DND-41 (cell line): ENCODE measurements at regions not wholly inside any gene's neighbourhood (a gene's known extent, or its start where the extent isn't known, plus 50 kb on each side); places are given as distances from the start of the nearest gene placed in this dataset.

Source experiments
- ATAC-seq: fragments of 200-7000 bp; cut with Tn5 transposase; 3 replicates; pipeline ENCODE4 v1.9.1; 2021; ENCODE audit warnings: low read depth; ENCODE audit not compliant: insufficient read depth
- DNase-seq: peaks from one replicate; pipeline ENCODE4 v3.0.0-alpha.2; 2020
- H2AFZ ChIP-seq: 2 replicates; pipeline ENCODE4 v1.6.0; 2012; ENCODE audit warnings: low read depth, low read length
- H3K27ac ChIP-seq: 2 replicates; pipeline ENCODE4 v1.5.1; 2012; ENCODE audit warnings: low read length, inconsistent platforms
- H3K27me3 ChIP-seq: fragments of 200-600 bp; sonication (generic); 2 replicates; pipeline ENCODE4 v1.6.0; 2012; ENCODE audit warnings: low read length, mild to moderate bottlenecking, inconsistent platforms; ENCODE audit not compliant: insufficient read depth, poor library complexity
- H3K36me3 ChIP-seq: 2 replicates; pipeline ENCODE4 v1.5.1; 2012; ENCODE audit warnings: low read length, inconsistent platforms; ENCODE audit not compliant: insufficient read depth
- H3K4me1 ChIP-seq: 2 replicates; pipeline ENCODE4 v1.5.1; 2012; ENCODE audit warnings: mild to moderate bottlenecking, low read length; ENCODE audit not compliant: insufficient read depth
- H3K4me2 ChIP-seq: 2 replicates; pipeline ENCODE4 v1.6.0; 2012; ENCODE audit warnings: mild to moderate bottlenecking, moderate library complexity, low read length, inconsistent platforms; ENCODE audit not compliant: insufficient read depth
- H3K4me3 ChIP-seq, 2 experiments: fragments of 200-600 bp in 1 of 2; shearing (Covaris generic) in 1 of 2; 2 replicates each; pipeline ENCODE4 v1.5.1; 2012 to 2016; ENCODE audit warnings: inconsistent platforms in 2 of 2, low read length in 2 of 2, mild to moderate bottlenecking in 2 of 2, low read depth in 1 of 2, moderate library complexity in 1 of 2
- H3K79me2 ChIP-seq: 2 replicates; pipeline ENCODE4 v1.6.0; 2012; ENCODE audit warnings: low read length, inconsistent platforms; ENCODE audit not compliant: insufficient read depth
- H3K9ac ChIP-seq: 2 replicates; pipeline ENCODE4 v1.6.0; 2012; ENCODE audit warnings: low read depth, mild to moderate bottlenecking, inconsistent platforms, low read length, moderate library complexity
- H3K9me3 ChIP-seq: 2 replicates; pipeline ENCODE4 v1.5.1; 2012; ENCODE audit warnings: low read length, moderate library complexity, mild to moderate bottlenecking, inconsistent platforms; ENCODE audit not compliant: insufficient read depth, severe bottlenecking
- H4K20me1 ChIP-seq: 2 replicates; pipeline ENCODE4 v1.6.0; 2012; ENCODE audit warnings: low read length; ENCODE audit not compliant: insufficient read depth
- EZH2 ChIP-seq: IDR thresholded peaks from 3 replicates; pipeline ENCODE4 v1.6.1; 2012; ENCODE audit warnings: borderline replicate concordance, low read depth, mild to moderate bottlenecking, moderate library complexity, low read length, inconsistent platforms; ENCODE audit not compliant: severe bottlenecking
- TF ChIP-seq, protein P1 (sequence below): IDR thresholded peaks from 2 replicates; pipeline ENCODE4 v1.5.1; 2012; ENCODE audit warnings: borderline replicate concordance, low read length, moderate library complexity, mild to moderate bottlenecking; ENCODE audit not compliant: poor library complexity, severe bottlenecking; ENCODE audit errors: extremely low read depth

DNA sequence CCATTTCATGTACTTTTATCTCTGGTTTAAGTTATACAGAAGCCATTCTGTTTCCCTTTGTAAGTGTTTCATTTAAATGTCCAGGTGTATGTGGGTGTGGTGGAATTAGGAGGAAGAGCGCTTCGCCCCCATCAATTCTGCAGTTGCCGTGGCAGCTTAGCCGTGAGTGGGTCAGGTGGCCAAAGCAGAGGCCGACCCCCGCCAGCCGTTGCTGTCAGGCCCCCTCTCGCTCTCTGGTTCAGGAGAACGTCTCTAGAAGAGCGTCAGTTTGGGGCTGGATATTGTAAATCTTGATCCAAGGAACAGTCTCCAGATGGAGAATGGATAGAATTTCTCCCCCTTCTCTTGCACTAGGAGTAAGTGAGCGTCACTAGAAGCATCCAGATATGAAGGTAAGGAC lies 367.4 kb downstream of the FOXA2 start:
- no peaks in the 10 kb centered on the region for H3K4me1 ChIP-seq
- no peak overlapping the region for H2AFZ ChIP-seq
- no peak for ATAC-seq
- no peaks in the 10 kb centered on the region for H4K20me1 ChIP-seq
- H3K4me2 ChIP-seq = no peak overlapping the region
- no peak overlapping the region for H3K9ac ChIP-seq
- no peaks in the 10 kb centered on the region for H3K36me3 ChIP-seq
- DNase-seq = no peak
- H3K9me3 ChIP-seq = no peaks in the 10 kb centered on the region
- no peak overlapping the region for H3K4me3 ChIP-seq
- peaks cover 19% of the 10 kb centered on the region for H3K27me3 ChIP-seq
- H3K27ac ChIP-seq = no peak overlapping the region
- no peak for TF ChIP-seq EZH2
- TF ChIP-seq, protein P1, sequence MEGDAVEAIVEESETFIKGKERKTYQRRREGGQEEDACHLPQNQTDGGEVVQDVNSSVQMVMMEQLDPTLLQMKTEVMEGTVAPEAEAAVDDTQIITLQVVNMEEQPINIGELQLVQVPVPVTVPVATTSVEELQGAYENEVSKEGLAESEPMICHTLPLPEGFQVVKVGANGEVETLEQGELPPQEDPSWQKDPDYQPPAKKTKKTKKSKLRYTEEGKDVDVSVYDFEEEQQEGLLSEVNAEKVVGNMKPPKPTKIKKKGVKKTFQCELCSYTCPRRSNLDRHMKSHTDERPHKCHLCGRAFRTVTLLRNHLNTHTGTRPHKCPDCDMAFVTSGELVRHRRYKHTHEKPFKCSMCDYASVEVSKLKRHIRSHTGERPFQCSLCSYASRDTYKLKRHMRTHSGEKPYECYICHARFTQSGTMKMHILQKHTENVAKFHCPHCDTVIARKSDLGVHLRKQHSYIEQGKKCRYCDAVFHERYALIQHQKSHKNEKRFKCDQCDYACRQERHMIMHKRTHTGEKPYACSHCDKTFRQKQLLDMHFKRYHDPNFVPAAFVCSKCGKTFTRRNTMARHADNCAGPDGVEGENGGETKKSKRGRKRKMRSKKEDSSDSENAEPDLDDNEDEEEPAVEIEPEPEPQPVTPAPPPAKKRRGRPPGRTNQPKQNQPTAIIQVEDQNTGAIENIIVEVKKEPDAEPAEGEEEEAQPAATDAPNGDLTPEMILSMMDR = no peak
- no peaks in the 10 kb centered on the region for H3K79me2 ChIP-seq

DNA sequence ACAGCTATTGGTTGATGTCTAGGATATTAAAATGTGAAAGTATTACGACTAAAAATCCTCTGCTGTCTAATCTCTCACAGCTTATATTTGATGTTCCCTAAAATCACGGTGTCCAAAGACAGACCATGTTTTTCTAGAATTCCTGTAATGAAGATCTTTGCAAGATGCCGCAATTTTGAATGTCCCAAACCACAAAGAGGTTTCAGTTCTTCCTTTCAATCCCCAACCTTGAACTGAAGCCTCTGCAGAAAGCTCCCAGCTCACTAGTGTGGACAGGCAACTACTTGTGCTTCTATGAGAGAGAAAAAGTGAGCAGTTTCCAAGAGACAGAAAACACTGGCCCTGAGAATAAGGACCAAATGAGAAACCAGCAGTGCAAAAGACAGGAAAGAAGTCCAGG lies 370.1 kb downstream of the FOXA2 start:
- Histone ChIP-seq H3K79me2 (no peaks in the 10 kb centered on the region), H3K9ac (no peak overlapping the region), H3K4me1 (no peaks in the 10 kb centered on the region), H3K4me3 (no peak overlapping the region), H4K20me1 (no peaks in the 10 kb centered on the region), H3K4me2 (no peak overlapping the region), H3K36me3 (no peaks in the 10 kb centered on the region), H3K27ac (no peak overlapping the region), H2AFZ (no peak overlapping the region), H3K9me3 (no peaks in the 10 kb centered on the region), H3K27me3 (peaks cover 19% of the 10 kb centered on the region)
- ATAC-seq (no peak), DNase-seq (no peak)
- TF ChIP-seq, protein P1 = no peak
- TF ChIP-seq EZH2 = no peak

DNA sequence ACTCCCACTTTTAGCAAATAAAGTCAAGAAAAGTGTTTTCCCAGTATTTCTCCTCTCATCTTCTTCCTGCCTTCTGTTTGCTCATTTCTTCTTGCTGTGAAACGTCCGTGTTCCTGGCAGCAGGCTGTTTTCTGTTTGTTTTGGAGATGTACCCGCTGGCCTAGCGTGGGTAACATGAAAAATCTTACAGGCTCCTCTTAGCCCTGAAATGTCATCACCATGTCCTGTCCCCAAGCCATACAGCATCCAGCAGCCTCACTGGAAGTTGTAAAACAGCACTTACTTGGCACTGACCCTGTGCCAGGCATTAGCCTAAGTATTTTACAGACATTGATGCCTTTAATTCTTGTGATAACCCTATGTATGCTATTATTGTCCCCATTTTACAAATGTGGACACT lies 371.1 kb downstream of the FOXA2 start:
- Histone ChIP-seq H4K20me1 (no peaks in the 10 kb centered on the region), H3K4me1 (no peaks in the 10 kb centered on the region), H3K27ac (no peak overlapping the region), H2AFZ (no peak overlapping the region), H3K27me3 (peaks cover 19% of the 10 kb centered on the region), H3K4me3 (no peak overlapping the region), H3K9ac (no peak overlapping the region), H3K4me2 (no peak overlapping the region), H3K9me3 (no peaks in the 10 kb centered on the region), H3K79me2 (no peaks in the 10 kb centered on the region), H3K36me3 (no peaks in the 10 kb centered on the region)
- ATAC-seq = no peak
- no peak for TF ChIP-seq EZH2
- TF ChIP-seq, protein P1 = no peak
- no peak for DNase-seq

DNA sequence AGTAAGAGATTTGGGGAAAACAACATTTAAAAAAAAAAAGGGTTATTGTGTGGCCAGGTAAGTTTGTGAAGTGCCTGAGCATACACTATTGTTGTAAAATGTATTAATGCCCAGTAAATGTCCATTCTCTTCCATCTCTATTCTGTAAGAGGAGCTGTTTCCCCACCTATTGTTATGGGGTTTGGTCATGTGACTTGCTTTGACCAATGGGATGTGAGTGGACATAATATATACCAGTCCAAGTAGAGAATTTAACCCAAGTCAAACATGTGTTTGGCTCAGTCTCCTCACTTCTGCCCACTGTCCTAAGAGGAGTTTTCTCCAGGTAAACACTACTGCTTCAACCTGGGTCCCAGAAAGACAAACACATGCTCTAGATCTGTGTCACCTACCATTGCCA lies 377.1 kb downstream of the FOXA2 start:
- Histone ChIP-seq H3K27ac (no peak overlapping the region), H3K79me2 (no peaks in the 10 kb centered on the region), H3K9ac (no peak overlapping the region), H3K4me3 (no peak overlapping the region), H3K9me3 (no peaks in the 10 kb centered on the region), H2AFZ (no peak overlapping the region), H3K36me3 (no peaks in the 10 kb centered on the region), H3K27me3 (peaks cover 1% of the 10 kb centered on the region), H3K4me1 (no peaks in the 10 kb centered on the region), H3K4me2 (no peak overlapping the region), H4K20me1 (no peaks in the 10 kb centered on the region)
- TF ChIP-seq EZH2 = no peak
- TF ChIP-seq, protein P1 = no peak
- DNase-seq (no peak), ATAC-seq (no peak)
